NCI-H226 (cell line): ENCODE measurements at regions not wholly inside any gene's neighbourhood (a gene's known extent, or its start where the extent isn't known, plus 50 kb on each side); places are given as distances from the start of the nearest gene placed in this dataset.
A peak's percentile ranks its signal among the peaks of the same experiment; 100 is the strongest.

ENCODE experiments used
- DNase-seq: peaks from one replicate; pipeline ENCODE4 v3.0.0-alpha.2; 2015

- DNase-seq: no peak
Observed at GRCh38 chr13:50400035-50400726, 384.9 kb downstream of the KCNRG start.

- peak; percentile 70 for DNase-seq
Observed at GRCh38 chr13:50401049-50401505, 385.8 kb downstream of the KCNRG start.

GRCh38 chr13:50401721-50402465 is 386.6 kb downstream of the KCNRG start:
- peak; percentile 80 for DNase-seq

GRCh38 chr13:50403311-50403710 is 388.1 kb downstream of the KCNRG start:
- DNase-seq: no peak

GRCh38 chr13:50404116-50404515 is 388.9 kb downstream of the KCNRG start:
- DNase-seq: no peak

- no peak for DNase-seq
Observed at GRCh38 chr13:50404769-50405168, 389.5 kb downstream of the KCNRG start.

- no peak for DNase-seq
Observed at GRCh38 chr13:50406831-50407230, 391.6 kb downstream of the KCNRG start.

GRCh38 chr13:50408068-50408467 is 392.8 kb downstream of the KCNRG start:
- no peak for DNase-seq

- DNase-seq: no peak
Observed at GRCh38 chr13:50409220-50409619, 394.0 kb downstream of the KCNRG start.

- DNase-seq: peak; percentile 99
Observed at GRCh38 chr13:50410921-50411746, 395.9 kb downstream of the KCNRG start.

- DNase-seq: no peak
Observed at GRCh38 chr13:50412046-50412617, 396.9 kb downstream of the KCNRG start.

GRCh38 chr13:50414640-50415039 is 399.4 kb downstream of the KCNRG start:
- no peak for DNase-seq

- DNase-seq: peak; percentile 67
Observed at GRCh38 chr13:50415428-50415827, 400.2 kb downstream of the KCNRG start.

- peak; percentile 15 for DNase-seq
Observed at GRCh38 chr13:50417597-50417996, 402.4 kb downstream of the KCNRG start.

- DNase-seq: no peak
Observed at GRCh38 chr13:50419331-50419865, 404.2 kb downstream of the KCNRG start.

- DNase-seq: no peak
Observed at GRCh38 chr13:50419896-50420295, 404.7 kb downstream of the KCNRG start.

GRCh38 chr13:50420718-50421472 is 405.7 kb downstream of the KCNRG start:
- DNase-seq: no peak

- DNase-seq: peak; percentile 33
Observed at GRCh38 chr13:50421473-50422130, 406.4 kb downstream of the KCNRG start.

- no peak for DNase-seq
Observed at GRCh38 chr13:50422181-50423148, 407.2 kb downstream of the KCNRG start.

GRCh38 chr13:50424993-50425392 is 409.7 kb downstream of the KCNRG start:
- DNase-seq: no peak
